ENCODE measurements at regions not wholly inside any gene's neighbourhood (a gene's known extent, or its start where the extent isn't known, plus 50 kb on each side); places are given as distances from the start of the nearest gene placed in this dataset.

GRCh38 chrX:7515681-7516413, 327.1 kb upstream of the VCX start:
- TF ChIP-seq CTCF (IDR thresholded peaks at IDR 0.05; ENCODE audit: insufficient read depth, low read depth, low read length), result no peak
- Histone ChIP-seq H3K27me3 (ENCODE audit: control insufficient read depth, insufficient read depth, low read length) (no peaks in the 10 kb centered on the region), H3K4me3 (ENCODE audit: low read depth, low read length) (no peak overlapping the region), H3K36me3 (ENCODE audit: control insufficient read depth, insufficient read depth, low read length) (no peaks in the 10 kb centered on the region)
- DNase-seq (ENCODE audit: low read depth), result no peak
- ChIA-PET CTCF (no interaction called here), POLR2A (no interaction called here)

- ChIA-PET POLR2A (no interaction called here), CTCF (no interaction called here)
- H3K4me3 ChIP-seq (ENCODE audit: low read depth, low read length), result no peak overlapping the region
- H3K27me3 ChIP-seq (ENCODE audit: control insufficient read depth, insufficient read depth, low read length), result no peaks in the 10 kb centered on the region
- H3K36me3 ChIP-seq (ENCODE audit: control insufficient read depth, insufficient read depth, low read length), result no peaks in the 10 kb centered on the region
- no peak for DNase-seq (ENCODE audit: low read depth)
- no peak for TF ChIP-seq CTCF (IDR thresholded peaks at IDR 0.05; ENCODE audit: insufficient read depth, low read depth, low read length)
These were observed 327.9 kb upstream of the VCX start for GRCh38 chrX:7514871-7515599.

- Histone ChIP-seq H3K36me3 (ENCODE audit: control insufficient read depth, insufficient read depth, low read length) (no peaks in the 10 kb centered on the region), H3K4me3 (ENCODE audit: low read depth, low read length) (no peak overlapping the region), H3K27me3 (ENCODE audit: control insufficient read depth, insufficient read depth, low read length) (no peaks in the 10 kb centered on the region)
- DNase-seq (ENCODE audit: low read depth), result no peak
- no peak for TF ChIP-seq CTCF (IDR thresholded peaks at IDR 0.05; ENCODE audit: insufficient read depth, low read depth, low read length)
- ChIA-PET CTCF (no interaction called here), POLR2A (no interaction called here)
These were observed 330.1 kb upstream of the VCX start for GRCh38 chrX:7512845-7513244.

GRCh38 chrX:7503251-7503650, 339.7 kb upstream of the VCX start:
- ChIA-PET CTCF (no interaction called here), POLR2A (no interaction called here)
- Histone ChIP-seq H3K36me3 (ENCODE audit: control insufficient read depth, insufficient read depth, low read length) (no peaks in the 10 kb centered on the region), H3K27me3 (ENCODE audit: control insufficient read depth, insufficient read depth, low read length) (no peaks in the 10 kb centered on the region), H3K4me3 (ENCODE audit: low read depth, low read length) (no peak overlapping the region)
- no peak for TF ChIP-seq CTCF (IDR thresholded peaks at IDR 0.05; ENCODE audit: insufficient read depth, low read depth, low read length)
- DNase-seq (ENCODE audit: low read depth), result no peak

- CTCF ChIA-PET, result no interaction called here
- H3K4me3 ChIP-seq (ENCODE audit: low read depth, low read length), result no peak overlapping the region
- no peaks in the 10 kb centered on the region for H3K36me3 ChIP-seq (ENCODE audit: control insufficient read depth, insufficient read depth, low read length)
- no peaks in the 10 kb centered on the region for H3K27me3 ChIP-seq (ENCODE audit: control insufficient read depth, insufficient read depth, low read length)
- POLR2A ChIA-PET, result no interaction called here
- no peak for DNase-seq (ENCODE audit: low read depth)
- TF ChIP-seq CTCF (IDR thresholded peaks at IDR 0.05; ENCODE audit: insufficient read depth, low read depth, low read length), result no peak
These were observed 342.6 kb upstream of the VCX start for GRCh38 chrX:7500386-7500785.

Data from BJ (cell line).